Chondrocyte (in vitro differentiated cells): ENCODE measurements at regions not wholly inside any gene's neighbourhood (a gene's known extent, or its start where the extent isn't known, plus 50 kb on each side); places are given as distances from the start of the nearest gene placed in this dataset.

ENCODE experiments used
- DNase-seq: peaks from one replicate; pipeline ENCODE4 v3.0.0; 2021; ENCODE audit warnings: mixed read lengths, low spot score
- H3K27ac Mint-ChIP-seq: one replicate; pipeline ENCODE4 v1.8.0; 2021; ENCODE audit warnings: mild to moderate bottlenecking, moderate library complexity, mixed read lengths; ENCODE audit not compliant: unreplicated experiment
- H3K27me3 Mint-ChIP-seq: 2 replicates; pipeline ENCODE4 v1.8.0; 2021; ENCODE audit warnings: low read depth, mixed read lengths
- H3K36me3 Mint-ChIP-seq: 2 replicates; pipeline ENCODE4 v1.8.0; 2021; ENCODE audit warnings: low read depth, mixed read lengths
- H3K4me1 Mint-ChIP-seq: 2 replicates; pipeline ENCODE4 v1.8.0; 2021; ENCODE audit warnings: low read depth, mild to moderate bottlenecking, mixed read lengths
- H3K4me3 Mint-ChIP-seq: one replicate; pipeline ENCODE4 v1.8.0; 2021; ENCODE audit warnings: mild to moderate bottlenecking, moderate library complexity, mixed read lengths; ENCODE audit not compliant: unreplicated experiment
- H3K9me3 Mint-ChIP-seq: 2 replicates; pipeline ENCODE4 v1.8.0; 2021; ENCODE audit warnings: low read depth, mixed read lengths
- TF ChIP-seq, protein P1 (sequence below): fragments of 200-600 bp; sonication (generic); IDR thresholded peaks from 2 replicates; pipeline ENCODE4 v1.5.0; 2021; ENCODE audit warnings: antibody characterized with exemption, mild to moderate bottlenecking, moderate library complexity

DNA sequence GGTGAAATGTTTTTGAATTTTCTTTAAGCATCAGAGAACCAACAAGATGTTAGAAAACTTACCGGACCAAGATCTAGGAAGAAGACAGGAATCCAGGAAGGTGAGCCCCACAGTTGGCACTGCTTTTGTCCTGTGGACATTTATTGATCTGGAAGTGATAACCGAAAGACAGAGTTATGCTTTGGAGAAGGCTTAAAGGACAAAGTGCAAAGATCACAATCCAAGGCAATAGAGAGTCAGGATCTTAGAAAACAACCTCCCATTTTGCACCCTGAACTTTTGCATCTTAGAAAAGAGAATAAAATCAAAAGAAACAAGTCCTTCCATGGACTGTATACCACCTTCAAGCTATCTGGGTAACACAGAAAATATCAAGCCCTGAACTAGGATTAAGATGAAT is 129.4 kb upstream of the SRD5A2 start:
- no peak for DNase-seq
- peaks cover 4% of the 10 kb centered on the region for H3K27me3 Mint-ChIP-seq
- H3K27ac Mint-ChIP-seq: no peak overlapping the region
- TF ChIP-seq, protein P1, sequence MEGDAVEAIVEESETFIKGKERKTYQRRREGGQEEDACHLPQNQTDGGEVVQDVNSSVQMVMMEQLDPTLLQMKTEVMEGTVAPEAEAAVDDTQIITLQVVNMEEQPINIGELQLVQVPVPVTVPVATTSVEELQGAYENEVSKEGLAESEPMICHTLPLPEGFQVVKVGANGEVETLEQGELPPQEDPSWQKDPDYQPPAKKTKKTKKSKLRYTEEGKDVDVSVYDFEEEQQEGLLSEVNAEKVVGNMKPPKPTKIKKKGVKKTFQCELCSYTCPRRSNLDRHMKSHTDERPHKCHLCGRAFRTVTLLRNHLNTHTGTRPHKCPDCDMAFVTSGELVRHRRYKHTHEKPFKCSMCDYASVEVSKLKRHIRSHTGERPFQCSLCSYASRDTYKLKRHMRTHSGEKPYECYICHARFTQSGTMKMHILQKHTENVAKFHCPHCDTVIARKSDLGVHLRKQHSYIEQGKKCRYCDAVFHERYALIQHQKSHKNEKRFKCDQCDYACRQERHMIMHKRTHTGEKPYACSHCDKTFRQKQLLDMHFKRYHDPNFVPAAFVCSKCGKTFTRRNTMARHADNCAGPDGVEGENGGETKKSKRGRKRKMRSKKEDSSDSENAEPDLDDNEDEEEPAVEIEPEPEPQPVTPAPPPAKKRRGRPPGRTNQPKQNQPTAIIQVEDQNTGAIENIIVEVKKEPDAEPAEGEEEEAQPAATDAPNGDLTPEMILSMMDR: no peak
- no peaks in the 10 kb centered on the region for H3K9me3 Mint-ChIP-seq
- H3K4me1 Mint-ChIP-seq: no peaks in the 10 kb centered on the region
- no peak overlapping the region for H3K4me3 Mint-ChIP-seq
- no peaks in the 10 kb centered on the region for H3K36me3 Mint-ChIP-seq

DNA sequence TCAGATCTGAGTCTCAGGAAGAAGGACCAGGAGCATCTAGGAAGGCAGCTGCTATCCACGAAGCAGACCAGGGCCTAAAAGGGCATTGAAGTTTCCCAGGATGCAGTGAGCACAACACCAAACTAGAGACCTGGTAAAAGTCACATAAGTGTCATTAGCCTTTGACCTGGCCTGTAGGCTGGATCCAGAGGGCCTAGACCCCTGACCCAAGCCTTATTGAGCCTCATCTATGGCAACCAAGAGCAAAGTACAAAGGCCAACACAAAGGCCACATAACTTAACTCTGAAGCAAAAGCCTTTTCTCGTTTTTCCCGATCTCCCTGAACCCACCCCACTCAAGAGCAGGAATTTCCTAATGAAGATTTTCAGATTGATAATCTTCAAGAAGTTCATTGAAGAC is 127.3 kb upstream of the SRD5A2 start:
- DNase-seq: no peak
- H3K36me3 Mint-ChIP-seq: no peaks in the 10 kb centered on the region
- TF ChIP-seq, protein P1: no peak
- no peaks in the 10 kb centered on the region for H3K4me1 Mint-ChIP-seq
- H3K9me3 Mint-ChIP-seq: no peaks in the 10 kb centered on the region
- H3K4me3 Mint-ChIP-seq: no peak overlapping the region
- H3K27ac Mint-ChIP-seq: no peak overlapping the region
- H3K27me3 Mint-ChIP-seq: peaks cover 3% of the 10 kb centered on the region

DNA sequence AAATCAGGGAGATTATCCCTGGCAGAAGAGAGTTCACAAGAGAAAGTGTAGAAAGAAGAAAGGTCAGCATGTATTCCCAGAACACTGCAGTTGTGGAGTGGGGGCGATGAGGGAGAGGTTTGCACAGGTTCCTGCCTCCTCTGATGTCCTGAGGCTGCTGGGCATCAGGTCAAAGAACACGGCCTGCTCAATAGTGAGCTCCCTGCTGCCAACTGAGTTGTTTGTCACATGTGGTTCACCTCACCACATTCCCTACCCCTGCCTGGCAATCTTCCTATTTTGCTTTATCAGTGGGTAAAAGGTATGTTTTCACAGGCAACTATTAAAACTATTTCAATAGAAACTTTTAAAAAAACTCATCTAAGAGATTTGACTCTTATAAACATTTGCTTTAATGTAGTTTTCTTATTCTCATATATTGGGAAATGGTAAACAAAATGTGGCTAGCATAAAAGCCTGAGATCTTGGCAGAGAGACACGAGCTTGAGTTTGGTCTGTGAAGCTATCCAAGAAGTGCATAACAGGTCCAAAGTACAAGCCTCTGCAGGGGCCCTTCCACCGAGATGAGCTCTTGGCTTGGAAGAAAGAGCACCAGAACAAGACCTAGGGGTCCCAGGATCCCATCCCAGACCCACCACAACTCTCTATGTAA is 123.9 kb upstream of the SRD5A2 start:
- DNase-seq: no peak
- TF ChIP-seq, protein P1: no peak
- H3K9me3 Mint-ChIP-seq: peaks cover 24% of the 10 kb centered on the region
- no peak overlapping the region for H3K27ac Mint-ChIP-seq
- H3K4me3 Mint-ChIP-seq: no peak overlapping the region
- no peaks in the 10 kb centered on the region for H3K27me3 Mint-ChIP-seq
- no peaks in the 10 kb centered on the region for H3K36me3 Mint-ChIP-seq
- H3K4me1 Mint-ChIP-seq: no peaks in the 10 kb centered on the region

DNA sequence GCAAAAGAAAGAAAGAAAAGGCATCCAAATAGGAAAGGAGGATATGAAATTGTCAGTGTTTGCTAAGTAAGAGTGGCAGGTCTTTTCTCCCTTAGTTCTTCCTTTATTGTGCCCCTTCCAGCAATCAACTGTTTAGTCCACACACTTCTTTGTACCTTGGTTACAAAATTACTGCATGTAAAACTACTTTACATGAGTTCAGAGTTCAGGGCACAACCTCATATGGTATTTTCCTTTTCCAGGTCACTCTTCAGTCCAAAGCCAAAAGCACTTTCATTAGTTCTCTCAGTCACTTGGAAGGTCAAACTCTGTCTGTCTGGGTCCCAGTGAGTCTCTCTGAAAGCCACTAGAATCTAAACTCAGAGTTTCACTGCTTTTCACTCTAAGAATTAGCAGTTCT is 122.5 kb upstream of the SRD5A2 start:
- H3K27me3 Mint-ChIP-seq: no peaks in the 10 kb centered on the region
- H3K4me1 Mint-ChIP-seq: no peaks in the 10 kb centered on the region
- no peak for DNase-seq
- no peak overlapping the region for H3K4me3 Mint-ChIP-seq
- no peaks in the 10 kb centered on the region for H3K36me3 Mint-ChIP-seq
- H3K9me3 Mint-ChIP-seq: peaks cover 30% of the 10 kb centered on the region
- TF ChIP-seq, protein P1: no peak
- no peak overlapping the region for H3K27ac Mint-ChIP-seq

DNA sequence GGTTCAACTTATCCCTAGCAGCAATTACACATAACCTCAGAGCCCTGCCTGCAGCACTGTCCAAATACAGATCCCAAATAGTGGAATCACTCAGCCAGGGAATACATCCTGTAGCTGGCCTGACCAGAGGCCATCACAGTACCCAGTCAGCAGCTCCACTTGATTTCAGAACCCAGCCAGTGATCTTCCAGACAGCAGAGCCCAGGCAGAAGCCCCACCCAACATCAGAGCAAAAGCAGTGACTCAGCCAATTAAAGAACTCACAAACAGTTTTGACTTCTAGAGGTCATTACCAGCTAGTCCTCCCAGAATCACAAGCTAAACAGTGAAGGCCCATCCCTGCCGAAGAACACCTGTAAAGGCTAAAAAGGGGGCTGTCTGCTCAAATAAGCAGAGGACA is 118.0 kb upstream of the SRD5A2 start:
- Mint-ChIP-seq H3K27me3 (no peaks in the 10 kb centered on the region), H3K9me3 (peaks cover 61% of the 10 kb centered on the region), H3K4me1 (no peaks in the 10 kb centered on the region), H3K27ac (no peak overlapping the region), H3K4me3 (no peak overlapping the region), H3K36me3 (peaks cover 3% of the 10 kb centered on the region)
- TF ChIP-seq, protein P1: no peak
- DNase-seq: no peak
